NB4 (cell line): ENCODE measurements at regions not wholly inside any gene's neighbourhood (a gene's known extent, or its start where the extent isn't known, plus 50 kb on each side); places are given as distances from the start of the nearest gene placed in this dataset.

ENCODE experiments used
- CTCF ChIP-seq: IDR thresholded peaks from one replicate; pipeline ENCODE4 v1.5.1; 2012; ENCODE audit warnings: low read depth, low read length
- MYC ChIP-seq: IDR thresholded peaks from 2 replicates; pipeline ENCODE4 v1.6.1; 2011; ENCODE audit warnings: low read depth, low read length
- POLR2A ChIP-seq: IDR thresholded peaks from 2 replicates; pipeline ENCODE4 v1.6.1; 2011; ENCODE audit warnings: mild to moderate bottlenecking; ENCODE audit not compliant: insufficient read length; ENCODE audit errors: extremely low read depth

GRCh38 chr5:104611135-104611767, 1048.7 kb upstream of the NUDT12 start:
- no peak for TF ChIP-seq POLR2A
- TF ChIP-seq CTCF = no peak
- TF ChIP-seq MYC = no peak
